Lower lobe of right lung (tissue), 2 donors: ENCODE measurements at regions not wholly inside any gene's neighbourhood (a gene's known extent, or its start where the extent isn't known, plus 50 kb on each side); places are given as distances from the start of the nearest gene placed in this dataset.

Experiments
- ATAC-seq, 2 donors: fragments of 200-7000 bp; cut with Tn5 transposase; one replicate each; pipeline ENCODE4 v1.9.1; 2020 to 2022; ENCODE audit warnings: mild to moderate bottlenecking in 2 of 2, moderate library complexity in 2 of 2
- DNase-seq: peaks from one replicate; pipeline ENCODE4 v3.0.0-alpha.2; 2020
- H3K27ac ChIP-seq: fragments of 200-600 bp; one replicate; pipeline ENCODE4 v1.8.0; 2022
- H3K27me3 ChIP-seq: fragments of 200-600 bp; one replicate; pipeline ENCODE4 v1.8.0; 2022; ENCODE audit warnings: low read depth
- H3K36me3 ChIP-seq: fragments of 200-600 bp; one replicate; pipeline ENCODE4 v1.8.0; 2022; ENCODE audit warnings: mild to moderate bottlenecking
- H3K4me1 ChIP-seq: fragments of 200-600 bp; one replicate; pipeline ENCODE4 v1.8.0; 2022
- H3K4me3 ChIP-seq: fragments of 200-600 bp; one replicate; pipeline ENCODE4 v1.8.0; 2022; ENCODE audit warnings: mild to moderate bottlenecking
- H3K9me3 ChIP-seq: fragments of 200-600 bp; one replicate; pipeline ENCODE4 v1.8.0; 2022
- CTCF ChIP-seq: fragments of 200-600 bp; IDR thresholded peaks from one replicate; pipeline ENCODE4 v1.8.0; 2022; ENCODE audit warnings: antibody characterized with exemption, mild to moderate bottlenecking
- intact Hi-C: fragments of 100-400 bp; cut with DNase I; formaldehyde crosslinking; loops from one replicate; pipeline ENCODE4 v1.11.0; 2022
- donor health status: DM: no; HTN: yes; CAD: no; lungs with severe emphysema.

- no peak overlapping the region for H3K4me3 ChIP-seq
- ATAC-seq (no peak), DNase-seq (no peak)
- no peak overlapping the region for H3K27ac ChIP-seq
- TF ChIP-seq CTCF, result no peak
- H3K36me3 ChIP-seq, result no peaks in the 10 kb centered on the region
- H3K9me3 ChIP-seq, result no peaks in the 10 kb centered on the region
- no peaks in the 10 kb centered on the region for H3K27me3 ChIP-seq
- intact Hi-C loops, result no loop called here
- H3K4me1 ChIP-seq, result no peaks in the 10 kb centered on the region
Measured at GRCh38 chr2:136532171-136532570, 233.2 kb upstream of the THSD7B start.

GRCh38 chr2:136531731-136532130, 233.6 kb upstream of the THSD7B start:
- no peaks in the 10 kb centered on the region for H3K27me3 ChIP-seq
- intact Hi-C loops, result no loop called here
- H3K9me3 ChIP-seq, result no peaks in the 10 kb centered on the region
- DNase-seq (no peak), ATAC-seq (no peak)
- H3K4me1 ChIP-seq, result no peaks in the 10 kb centered on the region
- no peak for TF ChIP-seq CTCF
- H3K4me3 ChIP-seq, result no peak overlapping the region
- no peaks in the 10 kb centered on the region for H3K36me3 ChIP-seq
- no peak overlapping the region for H3K27ac ChIP-seq

- Histone ChIP-seq H3K36me3 (no peaks in the 10 kb centered on the region), H3K4me1 (no peaks in the 10 kb centered on the region), H3K27ac (no peak overlapping the region), H3K9me3 (no peaks in the 10 kb centered on the region), H3K27me3 (no peaks in the 10 kb centered on the region), H3K4me3 (no peak overlapping the region)
- no peak for TF ChIP-seq CTCF
- no peak for ATAC-seq
- intact Hi-C loops, result no loop called here
- no peak for DNase-seq
Measured at GRCh38 chr2:136530146-136530545, 235.2 kb upstream of the THSD7B start.

GRCh38 chr2:136527560-136527959, 237.8 kb upstream of the THSD7B start:
- no peak for TF ChIP-seq CTCF
- no peak for ATAC-seq
- Histone ChIP-seq H3K36me3 (no peaks in the 10 kb centered on the region), H3K27me3 (no peaks in the 10 kb centered on the region), H3K27ac (no peak overlapping the region), H3K9me3 (no peaks in the 10 kb centered on the region), H3K4me3 (no peak overlapping the region), H3K4me1 (no peaks in the 10 kb centered on the region)
- intact Hi-C loops, result no loop called here
- no peak for DNase-seq

- no peak overlapping the region for H3K4me3 ChIP-seq
- H3K4me1 ChIP-seq, result no peaks in the 10 kb centered on the region
- TF ChIP-seq CTCF, result no peak
- no peaks in the 10 kb centered on the region for H3K9me3 ChIP-seq
- DNase-seq (no peak), ATAC-seq (no peak)
- H3K27me3 ChIP-seq, result no peaks in the 10 kb centered on the region
- intact Hi-C loops, result no loop called here
- no peak overlapping the region for H3K27ac ChIP-seq
- H3K36me3 ChIP-seq, result no peaks in the 10 kb centered on the region
Measured at GRCh38 chr2:136522724-136523123, 242.6 kb upstream of the THSD7B start.

- Histone ChIP-seq H3K27ac (no peak overlapping the region), H3K4me1 (no peaks in the 10 kb centered on the region)
Measured at GRCh38 chr2:136517716-136518115, 247.6 kb upstream of the THSD7B start.

More at GRCh38 chr2:136517716-136518115, 247.6 kb upstream of the THSD7B start:
- intact Hi-C loops, result no loop called here
- DNase-seq, result no peak
- no peaks in the 10 kb centered on the region for H3K9me3 ChIP-seq
- peaks cover 3% of the 10 kb centered on the region for H3K27me3 ChIP-seq
- no peak for ATAC-seq
- no peaks in the 10 kb centered on the region for H3K36me3 ChIP-seq
- H3K4me3 ChIP-seq, result no peak overlapping the region
- no peak for TF ChIP-seq CTCF
